ENCODE measurements at regions not wholly inside any gene's neighbourhood (a gene's known extent, or its start where the extent isn't known, plus 50 kb on each side); places are given as distances from the start of the nearest gene placed in this dataset.
"Not testable (repeated sequence)": the region's sequence is repeated elsewhere in the genome, so short reads cannot be mapped to it uniquely, and the experiment has no call there.

DNA sequence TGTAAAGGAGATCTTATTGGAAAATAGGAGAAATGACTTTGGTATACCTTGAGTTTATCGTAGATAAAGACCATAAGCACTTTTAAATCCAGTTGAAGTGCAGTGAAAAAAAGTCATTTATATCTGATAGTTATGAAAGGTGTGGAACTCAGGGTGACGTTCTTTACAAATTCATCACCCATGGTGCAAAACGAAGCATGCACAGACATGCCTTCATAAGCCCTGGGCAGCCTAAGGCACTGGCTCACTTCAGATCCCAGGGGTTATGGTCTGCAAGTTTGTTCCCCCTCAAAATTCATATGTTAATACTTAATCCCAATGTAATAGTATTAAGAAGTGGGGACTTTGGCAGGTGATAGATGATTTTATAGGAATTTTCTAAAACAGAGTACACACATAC, 1216.4 kb upstream of the USP15 start:
- no peak for DNase-seq (ENCODE audit: low spot score)

DNA sequence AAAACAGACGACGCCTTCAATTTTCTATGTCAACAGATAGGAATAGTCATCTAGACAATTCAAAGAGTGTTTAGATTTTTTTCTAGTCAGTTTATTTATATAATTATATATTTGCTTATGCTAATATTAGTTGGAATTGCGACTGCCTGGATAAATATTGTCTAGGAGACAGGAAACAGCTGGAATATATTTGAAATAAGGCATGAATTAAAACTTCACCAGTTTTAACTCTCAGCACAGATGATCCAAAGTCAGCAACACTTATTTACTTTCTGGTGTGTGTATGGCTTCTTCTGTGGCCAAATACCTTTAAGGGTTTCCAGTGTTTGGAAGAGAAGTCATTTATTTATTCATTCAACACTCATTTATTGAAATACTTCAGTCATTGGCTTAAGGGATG, 1215.4 kb upstream of the USP15 start:
- no peak for DNase-seq (ENCODE audit: low spot score)

DNA sequence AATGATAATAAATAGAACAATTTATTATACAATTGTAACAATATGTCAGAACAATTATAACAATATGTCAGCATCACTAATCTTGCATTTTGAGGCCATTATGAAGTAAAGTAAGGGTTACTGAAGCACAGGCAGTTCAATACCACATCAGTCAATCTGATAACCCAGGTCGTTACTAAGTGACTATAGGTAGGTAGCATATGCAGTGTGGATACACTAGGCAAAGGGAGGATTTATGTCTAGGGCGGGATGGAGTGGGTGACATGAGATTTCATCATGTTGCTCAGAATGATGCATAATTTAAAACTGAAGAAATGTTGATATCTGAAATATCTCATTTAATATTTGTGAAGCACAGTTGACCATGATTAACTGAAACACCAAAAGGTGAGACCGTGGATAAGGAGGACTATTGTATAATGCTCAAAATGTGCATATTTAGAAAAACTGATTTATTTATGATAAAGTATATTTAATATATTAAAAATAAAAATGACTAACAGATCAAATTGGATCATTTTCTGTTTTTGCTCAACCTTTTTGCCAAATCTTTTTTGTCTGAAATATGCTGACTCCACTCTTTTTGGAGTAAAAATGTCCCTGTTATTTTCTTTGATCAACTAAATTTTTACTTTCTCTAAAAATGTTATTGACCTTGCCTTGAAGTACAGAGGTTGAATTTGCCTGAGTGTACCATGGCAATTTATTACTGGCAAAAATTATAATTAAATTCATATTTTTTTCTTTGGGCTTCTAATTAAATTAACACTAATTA, 1189.4 kb upstream of the USP15 start:
- no peak for DNase-seq (ENCODE audit: low spot score)

DNA sequence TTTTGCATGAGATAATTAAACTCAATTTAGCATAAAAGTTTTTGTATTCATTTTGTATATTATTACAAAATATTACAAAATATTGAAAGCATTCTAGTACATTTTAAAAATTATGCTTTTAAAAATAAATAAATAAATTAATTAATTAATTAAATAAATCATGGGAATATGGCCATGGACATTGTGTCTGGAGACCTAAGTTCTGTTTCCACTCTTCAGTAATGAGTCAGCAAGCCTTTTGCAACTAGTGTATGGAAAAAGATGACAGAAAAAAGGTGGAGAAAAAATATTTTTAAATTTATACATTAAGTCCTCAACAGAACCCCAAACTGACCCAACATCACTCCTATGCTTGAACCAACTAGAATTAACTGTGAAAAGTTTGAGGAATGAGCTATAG, 1187.5 kb upstream of the USP15 start:
- no peak for DNase-seq (ENCODE audit: low spot score)

DNA sequence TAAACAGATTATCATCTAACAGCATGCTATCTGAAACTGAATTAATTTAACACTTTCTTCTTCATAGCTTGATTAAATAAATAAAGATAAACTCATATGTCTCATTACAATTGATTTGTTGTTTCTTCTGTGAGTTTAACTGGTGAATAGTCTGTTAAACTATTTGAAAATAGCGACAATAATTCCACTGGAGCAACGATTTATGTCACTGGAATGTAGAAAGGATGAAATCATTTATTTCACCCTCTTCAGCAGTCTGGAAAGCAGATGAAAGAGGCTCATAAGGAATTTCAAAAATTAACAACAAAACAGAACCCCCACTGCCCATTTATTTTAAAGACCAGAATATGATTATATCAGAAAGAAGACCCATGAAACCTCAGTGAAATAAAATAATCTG, 1165.1 kb upstream of the USP15 start:
- no peak for DNase-seq (ENCODE audit: low spot score)

DNA sequence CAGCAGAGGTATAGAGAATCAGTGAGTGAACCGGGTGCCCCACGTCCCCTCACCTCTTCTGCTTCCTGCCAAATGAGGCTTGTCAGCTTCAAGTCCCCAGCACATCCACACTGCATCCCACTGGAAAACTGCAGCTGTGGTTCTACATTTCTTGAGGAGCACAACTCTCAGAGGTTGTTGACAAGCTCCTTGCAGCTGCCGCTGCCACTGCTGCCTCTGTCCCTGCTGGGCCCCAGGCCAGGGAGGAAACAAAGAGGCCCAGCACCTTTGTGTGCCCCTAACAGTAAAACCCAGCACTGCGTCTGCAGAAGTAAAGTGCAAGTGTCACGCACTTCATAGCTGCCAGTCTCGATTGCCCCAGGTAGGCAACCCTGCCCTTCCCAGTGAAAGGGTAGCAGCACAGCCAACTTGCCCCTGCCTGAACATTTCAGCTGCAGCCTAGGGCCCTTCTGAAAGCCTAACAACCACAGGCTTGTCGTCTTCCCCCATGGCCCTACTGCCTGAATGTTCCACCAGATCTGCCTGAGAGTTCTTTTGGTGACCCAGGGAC, 1162.1 kb upstream of the USP15 start:
- DNase-seq (ENCODE audit: low spot score), result no peak

DNA sequence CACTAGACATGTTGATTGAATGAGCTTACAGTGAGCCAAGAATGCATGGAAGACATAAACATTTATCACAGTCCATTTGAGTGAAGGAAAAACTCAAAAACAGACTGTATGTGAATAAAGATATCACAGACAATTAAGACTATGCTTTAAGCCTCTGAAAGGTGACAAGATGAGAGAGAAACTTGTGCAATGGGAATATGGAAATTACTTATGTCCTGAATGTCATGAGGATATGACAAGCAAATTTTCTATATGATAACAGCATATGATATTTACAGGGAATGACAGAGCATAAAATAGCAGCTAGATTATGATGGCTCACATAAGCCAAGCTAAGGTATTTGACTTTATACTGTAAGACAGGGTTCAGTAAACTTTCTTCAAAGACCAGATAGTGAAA, 1153.1 kb upstream of the USP15 start:
- DNase-seq (ENCODE audit: low spot score), result no peak

DNA sequence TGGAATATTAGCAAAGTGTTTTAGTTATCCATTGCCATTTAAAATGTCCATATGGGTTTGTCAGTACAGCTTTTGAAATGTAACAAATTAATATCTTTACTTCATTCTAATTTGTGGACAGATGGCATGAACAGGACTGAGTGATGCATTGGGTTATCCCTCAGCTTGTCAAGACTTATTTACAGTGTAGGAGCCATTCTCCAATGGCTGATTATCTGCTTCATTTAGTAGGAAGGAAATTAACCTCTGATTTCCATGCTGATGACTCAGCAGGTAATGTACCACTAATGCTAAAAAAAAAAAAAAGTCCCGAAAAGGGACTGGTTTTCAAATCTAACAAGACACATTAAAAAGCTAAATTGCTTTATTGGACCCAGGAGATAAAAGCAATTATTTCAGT, 1149.0 kb upstream of the USP15 start:
- DNase-seq (ENCODE audit: low spot score), result no peak

DNA sequence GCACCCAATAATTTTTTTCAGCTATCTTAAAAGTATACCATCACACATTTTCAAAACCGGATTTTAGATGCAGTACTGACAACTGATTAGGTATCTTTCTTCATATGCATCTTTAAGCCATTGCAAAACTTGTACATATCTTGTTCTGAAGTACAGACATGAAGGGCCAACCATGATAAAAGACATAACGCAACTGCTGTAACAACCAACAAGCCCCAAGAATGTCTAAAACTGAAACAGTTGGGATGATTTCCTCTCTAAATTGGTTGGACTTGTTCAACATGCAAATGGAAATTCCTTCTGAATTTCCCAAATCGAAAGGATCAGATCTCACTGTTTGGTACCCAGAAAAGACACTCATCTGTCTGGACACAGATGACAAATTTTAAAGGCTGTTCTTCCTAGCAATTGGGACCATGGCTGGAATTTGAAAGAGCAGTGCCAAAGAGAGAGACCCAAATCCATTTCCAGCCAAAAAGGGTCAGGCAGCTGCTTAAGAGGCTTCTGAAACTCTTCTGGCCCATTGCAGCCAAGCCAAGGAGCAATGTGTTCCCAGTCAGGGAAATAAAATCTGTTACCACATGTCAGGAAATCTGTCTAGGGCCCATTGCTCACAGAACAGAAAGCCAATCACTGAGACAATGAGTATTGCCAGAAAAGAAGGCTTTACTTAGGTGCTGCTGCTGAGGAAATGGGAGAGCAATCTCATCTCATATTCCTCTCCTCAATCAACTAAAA, 1122.4 kb upstream of the USP15 start:
- DNase-seq (ENCODE audit: low spot score), result no peak

DNA sequence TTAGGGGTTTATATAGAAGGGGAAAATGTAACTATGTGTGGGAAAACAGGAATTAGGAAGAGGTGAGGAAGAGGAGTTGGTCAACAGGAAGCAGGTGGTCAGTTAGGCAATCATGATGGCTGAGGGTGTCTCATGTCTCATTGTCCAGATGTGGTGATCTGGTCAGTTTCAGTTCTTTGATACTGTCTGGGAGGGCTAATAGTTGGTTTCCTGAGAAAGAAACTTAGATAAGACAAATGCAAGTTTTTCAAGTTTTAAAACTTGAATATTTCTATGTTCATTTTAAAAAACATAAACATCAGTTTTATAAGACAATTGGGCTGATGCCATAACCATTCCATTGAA, 1121.8 kb upstream of the USP15 start:
- DNase-seq (ENCODE audit: low spot score), result no peak

DNA sequence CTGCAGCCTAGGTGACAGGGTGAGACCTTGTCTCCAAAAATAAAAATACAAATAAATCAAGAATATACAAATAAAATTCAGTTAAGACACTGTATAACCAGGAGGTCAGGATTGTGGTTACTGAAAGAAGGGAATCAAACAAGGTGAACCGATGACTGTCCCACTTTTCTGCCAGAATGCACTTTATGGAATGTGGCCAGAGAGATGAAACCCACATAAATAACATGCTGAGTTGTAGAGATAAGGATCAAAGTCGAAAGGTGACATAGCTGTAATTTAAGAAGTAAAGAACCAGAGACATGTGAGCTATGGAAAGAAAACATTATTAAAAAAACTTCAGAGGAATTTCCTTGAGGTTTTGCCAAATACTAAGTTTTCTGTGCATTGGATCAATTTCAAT, 1098.2 kb upstream of the USP15 start:
- no peak for DNase-seq (ENCODE audit: low spot score)

DNA sequence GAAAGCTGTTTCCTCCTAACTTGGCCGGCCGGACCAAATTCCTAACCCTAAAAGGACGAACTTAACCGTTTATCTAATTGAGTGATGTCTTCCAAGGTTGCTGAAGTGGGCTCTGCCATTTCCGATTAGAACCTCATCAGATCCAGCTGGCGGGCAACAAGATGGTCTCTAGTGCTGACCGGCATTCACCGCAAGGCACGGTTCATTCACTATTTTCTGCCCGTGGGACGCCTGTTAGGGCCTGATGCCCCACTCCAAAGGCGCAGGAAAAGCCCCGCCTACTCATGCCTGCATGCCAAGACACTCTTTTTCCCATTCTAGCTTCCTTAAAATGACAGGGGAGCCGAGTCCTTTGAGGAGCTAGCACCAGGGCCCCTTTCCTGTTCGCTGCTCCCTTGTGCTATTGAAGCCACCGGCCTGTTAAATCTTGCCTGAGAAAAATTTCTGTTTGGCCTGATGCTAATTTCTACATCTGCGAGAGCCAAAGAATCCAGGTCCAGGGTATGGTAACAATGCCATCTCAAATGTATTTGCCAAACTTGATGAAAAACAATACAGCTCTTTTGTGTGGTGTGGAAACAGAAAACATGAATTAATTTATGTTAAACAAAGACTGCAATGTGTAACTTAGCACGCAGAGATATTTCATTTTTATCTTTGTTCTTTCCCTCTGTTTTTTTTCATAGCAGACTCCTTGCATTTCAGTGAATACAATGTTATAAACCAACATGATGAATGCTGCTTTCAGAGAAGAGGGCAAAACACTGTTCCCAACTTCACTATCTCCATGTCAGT, 1071.2 kb upstream of the USP15 start:
- no peak for DNase-seq (ENCODE audit: low spot score)

DNA sequence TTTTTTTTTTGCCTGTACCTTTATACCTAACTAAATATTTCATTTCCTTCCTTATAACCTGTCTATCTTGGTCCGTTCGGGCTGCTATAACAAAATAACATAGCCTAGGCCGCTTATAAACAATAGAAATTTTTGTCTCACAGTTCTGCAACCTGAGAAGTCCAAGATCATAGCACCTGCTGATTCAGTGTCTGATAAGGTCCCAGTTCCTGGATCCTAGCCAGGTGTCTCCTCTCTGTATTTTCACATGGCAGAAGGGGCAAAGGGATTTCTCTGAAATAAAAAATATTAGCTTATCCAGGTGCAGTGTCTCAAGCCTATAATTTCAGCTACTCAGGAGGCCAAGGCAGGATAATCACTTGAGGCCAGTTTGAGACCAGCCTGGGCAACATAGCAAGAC, 1046.6 kb upstream of the USP15 start:
- DNase-seq (ENCODE audit: low spot score), result no peak

DNA sequence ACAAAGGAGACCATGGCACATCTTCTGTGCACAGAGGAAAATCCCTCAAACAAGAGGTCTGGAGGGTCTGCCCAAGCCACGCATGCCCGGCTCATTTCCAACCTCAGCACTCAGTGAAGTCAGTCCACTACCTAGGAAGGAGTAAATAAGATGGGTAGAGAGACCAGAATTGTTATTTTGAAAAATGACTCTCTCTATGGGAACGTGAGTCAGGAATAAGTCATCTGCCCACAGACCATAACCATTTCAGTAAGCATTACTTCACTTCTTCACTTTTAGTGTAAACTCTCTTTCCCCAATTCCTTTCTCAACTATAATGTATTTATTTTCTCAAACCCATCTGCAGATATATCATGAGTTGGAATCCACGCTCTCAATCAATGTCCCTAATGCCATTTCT, 1039.9 kb upstream of the USP15 start:
- no peak for DNase-seq (ENCODE audit: low spot score)

DNA sequence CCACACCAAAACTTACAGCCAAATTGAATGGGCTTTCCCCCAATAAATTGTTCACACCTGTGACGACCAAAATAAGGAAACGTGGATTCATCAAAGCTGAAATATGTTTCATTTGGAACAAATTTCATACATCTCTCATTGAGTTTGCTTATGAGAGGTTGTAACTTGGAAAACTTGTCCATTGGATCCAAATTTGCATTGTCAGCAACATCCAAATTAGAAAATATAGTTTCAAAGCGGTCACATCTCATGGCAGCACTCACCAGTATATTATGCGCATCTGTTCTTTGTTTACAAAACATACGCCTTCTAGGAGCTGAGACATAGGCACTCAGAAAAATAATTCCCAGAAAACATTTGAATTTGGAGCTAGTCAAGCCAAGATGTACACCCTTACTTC, 1028.2 kb upstream of the USP15 start:
- DNase-seq (ENCODE audit: low spot score), result no peak

DNA sequence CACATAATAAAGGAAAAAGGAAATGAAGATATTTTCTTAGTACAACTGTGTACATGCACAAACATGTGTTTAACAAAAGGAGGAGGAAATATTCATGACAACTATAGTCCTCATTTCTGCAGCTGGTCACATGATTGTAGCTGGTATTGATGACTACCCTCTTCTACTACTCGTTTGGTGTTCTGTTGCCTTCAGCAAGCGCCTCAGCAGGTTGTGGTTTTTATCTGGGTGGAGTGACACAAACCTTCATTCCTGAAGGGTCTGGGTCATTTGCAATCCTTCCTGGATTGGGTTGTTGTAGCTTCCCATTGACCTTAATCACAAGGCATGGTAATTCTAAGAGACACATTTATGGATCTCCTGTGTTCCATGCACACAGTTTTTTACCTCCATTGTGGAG, 1009.9 kb upstream of the USP15 start:
- no peak for DNase-seq (ENCODE audit: low spot score)

DNA sequence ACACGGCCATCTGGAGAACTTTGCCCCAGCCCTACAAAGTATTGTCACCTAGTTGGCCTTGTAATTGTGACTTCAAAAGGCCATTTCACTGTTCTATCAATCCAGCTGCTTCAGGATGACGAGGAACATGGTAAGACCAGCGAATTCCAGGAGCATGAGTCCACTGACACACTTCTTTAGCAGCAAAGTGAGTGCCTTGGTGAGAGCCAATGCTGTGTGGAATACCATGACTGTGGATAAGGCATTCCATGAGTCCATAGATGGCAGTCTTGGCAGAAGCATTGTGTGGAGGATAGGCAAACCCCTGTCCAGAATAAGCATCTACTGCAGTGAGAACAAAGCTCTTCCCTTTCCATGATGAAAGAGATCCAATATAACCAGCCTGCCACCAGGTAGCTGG, 1009.1 kb upstream of the USP15 start:
- DNase-seq (ENCODE audit: low spot score), result no peak

DNA sequence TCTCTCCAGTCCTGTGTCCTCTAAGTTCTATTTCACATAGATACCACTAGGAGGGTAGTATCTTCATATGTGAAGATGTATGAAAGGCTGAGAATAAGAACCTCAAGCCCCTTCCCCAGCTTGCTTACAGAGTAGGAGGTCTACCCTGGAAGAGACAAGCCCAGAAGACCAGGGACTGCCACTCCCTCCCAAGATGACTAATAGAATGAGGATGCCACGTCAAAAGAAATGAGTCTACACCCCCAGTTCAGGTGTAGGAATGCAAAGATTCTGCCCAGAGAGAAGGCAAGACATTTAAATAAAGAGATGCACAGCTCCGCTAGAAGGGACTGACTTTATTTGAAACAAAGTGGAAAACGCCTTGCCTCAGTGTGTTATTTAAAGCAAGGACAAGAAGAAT, 1006.0 kb upstream of the USP15 start:
- DNase-seq (ENCODE audit: low spot score), result no peak

DNA sequence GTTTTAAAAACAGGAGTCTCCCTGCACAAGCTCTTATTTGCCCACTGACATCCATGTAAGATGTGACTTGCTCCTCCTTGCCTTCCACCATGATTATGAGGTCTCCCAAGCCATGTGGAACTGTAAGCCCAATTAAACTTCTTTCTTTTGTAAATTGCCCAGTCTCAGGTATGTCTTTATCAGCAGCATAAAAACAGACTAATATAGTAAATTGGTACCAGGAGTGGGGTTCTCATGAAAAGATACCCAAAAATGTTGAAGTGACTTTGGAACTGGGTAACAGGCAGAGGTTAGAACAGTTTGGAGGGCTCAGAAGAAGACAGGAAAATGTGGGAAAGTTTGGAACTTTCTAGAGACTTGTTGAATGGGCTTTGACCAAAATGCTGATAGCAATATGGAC, 995.9 kb upstream of the USP15 start:
- not testable (repeated sequence) for DNase-seq (ENCODE audit: low spot score)

DNA sequence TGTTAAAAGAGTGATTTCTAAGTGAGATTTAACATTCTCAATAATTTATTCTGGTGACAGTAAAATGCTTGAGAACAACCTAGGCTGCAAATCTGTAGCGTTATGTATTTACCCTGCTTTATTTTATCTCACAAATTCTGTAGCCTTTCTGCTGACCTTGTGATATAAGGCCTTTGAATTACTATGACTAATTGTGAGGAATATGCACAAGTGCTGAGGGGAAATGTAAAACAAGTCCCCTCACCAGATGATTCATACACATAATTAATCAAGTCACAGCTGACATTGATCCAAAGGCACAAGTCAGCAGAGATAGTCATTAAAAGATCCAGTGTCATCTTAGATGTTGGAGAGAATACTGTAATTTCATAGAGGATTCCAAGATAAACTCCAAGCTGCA, 992.7 kb upstream of the USP15 start:
- no peak for DNase-seq (ENCODE audit: low spot score)

DNA sequence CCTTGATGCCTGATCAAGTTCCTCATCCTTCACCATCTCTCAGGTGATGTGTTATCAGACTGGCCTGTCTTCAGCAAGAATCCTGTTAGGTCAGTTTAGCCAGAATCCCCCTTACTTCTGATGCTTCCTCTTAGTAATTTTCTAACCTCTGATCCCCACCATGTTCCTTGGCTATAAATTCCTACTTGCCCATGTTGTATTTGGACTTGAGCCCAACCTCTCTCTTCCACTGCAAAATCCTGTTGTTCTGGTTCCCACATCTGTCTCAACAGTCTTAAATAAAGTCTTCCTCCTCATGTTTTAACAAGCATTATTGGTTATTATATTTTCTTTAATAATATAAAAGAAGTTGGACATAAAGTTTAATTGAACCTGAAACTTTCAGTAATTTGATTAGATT, 987.8 kb upstream of the USP15 start:
- no peak for DNase-seq (ENCODE audit: low spot score)

DNA sequence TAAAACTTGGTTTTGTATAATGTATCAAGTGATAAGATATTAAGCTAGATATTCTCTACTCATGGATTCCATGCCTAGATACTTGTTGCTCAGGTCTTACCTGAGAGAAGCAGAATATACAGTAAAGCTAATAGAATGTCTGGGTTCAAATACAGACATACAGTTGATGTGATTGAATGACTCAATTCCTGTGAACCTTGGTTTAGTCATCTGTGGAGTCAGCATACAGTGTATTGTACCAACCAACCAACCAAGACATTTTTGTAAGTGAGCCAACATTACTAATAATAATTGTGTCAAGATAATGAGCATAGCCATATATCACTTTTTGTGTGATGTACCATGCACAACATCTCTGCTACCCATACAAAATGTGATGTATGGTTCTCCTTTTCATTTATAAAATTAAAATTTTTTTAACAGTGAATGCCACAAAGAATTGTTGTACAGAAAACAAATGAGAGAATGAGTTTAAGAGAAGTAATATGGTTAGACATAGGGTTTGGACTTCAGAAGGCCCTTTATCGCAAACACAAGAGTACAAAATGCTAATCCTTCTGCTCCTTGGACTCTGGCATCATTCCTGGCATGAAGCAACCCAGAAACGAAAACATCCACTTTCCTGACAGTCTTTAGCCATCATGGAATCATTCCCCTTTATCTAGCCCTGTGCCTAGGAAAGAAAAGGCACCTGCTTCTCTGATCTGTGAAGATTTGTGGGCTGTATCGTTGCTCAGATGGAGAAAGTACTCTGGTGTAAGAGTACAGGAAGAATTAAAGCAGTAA, 977.2 kb upstream of the USP15 start:
- DNase-seq (ENCODE audit: low spot score), result no peak
